Right lobe of liver (tissue), 4 donors: ENCODE measurements at regions not wholly inside any gene's neighbourhood (a gene's known extent, or its start where the extent isn't known, plus 50 kb on each side); places are given as distances from the start of the nearest gene placed in this dataset.

Experiments
- POLR2A ChIP-seq: fragments of 450-650 bp; IDR thresholded peaks from one replicate; pipeline ENCODE4 v1.6.1; 2017; ENCODE audit warnings: antibody characterized with exemption, mild to moderate bottlenecking
- TF ChIP-seq, protein P1 (sequence below), 4 donors: fragments of 200-600 bp in 3 of 4; fragments of 450-650 bp in 1 of 4; IDR thresholded peaks; one replicate each; pipeline versions ENCODE4 v1.5.1 to v1.8.0; 2016 to 2022; ENCODE audit warnings: antibody characterized with exemption in 4 of 4, mild to moderate bottlenecking in 2 of 4
- donor health status: DM: no; HTN: no; CAD: no.
- donor health status: DM: no; HTN: no; CAD: no.
- donor health status: DM: no; HTN: yes; CAD: no.

GRCh38 chr10:123577921-123578461 lies 88.2 kb upstream of the GPR26 start:
- TF ChIP-seq, protein P1, sequence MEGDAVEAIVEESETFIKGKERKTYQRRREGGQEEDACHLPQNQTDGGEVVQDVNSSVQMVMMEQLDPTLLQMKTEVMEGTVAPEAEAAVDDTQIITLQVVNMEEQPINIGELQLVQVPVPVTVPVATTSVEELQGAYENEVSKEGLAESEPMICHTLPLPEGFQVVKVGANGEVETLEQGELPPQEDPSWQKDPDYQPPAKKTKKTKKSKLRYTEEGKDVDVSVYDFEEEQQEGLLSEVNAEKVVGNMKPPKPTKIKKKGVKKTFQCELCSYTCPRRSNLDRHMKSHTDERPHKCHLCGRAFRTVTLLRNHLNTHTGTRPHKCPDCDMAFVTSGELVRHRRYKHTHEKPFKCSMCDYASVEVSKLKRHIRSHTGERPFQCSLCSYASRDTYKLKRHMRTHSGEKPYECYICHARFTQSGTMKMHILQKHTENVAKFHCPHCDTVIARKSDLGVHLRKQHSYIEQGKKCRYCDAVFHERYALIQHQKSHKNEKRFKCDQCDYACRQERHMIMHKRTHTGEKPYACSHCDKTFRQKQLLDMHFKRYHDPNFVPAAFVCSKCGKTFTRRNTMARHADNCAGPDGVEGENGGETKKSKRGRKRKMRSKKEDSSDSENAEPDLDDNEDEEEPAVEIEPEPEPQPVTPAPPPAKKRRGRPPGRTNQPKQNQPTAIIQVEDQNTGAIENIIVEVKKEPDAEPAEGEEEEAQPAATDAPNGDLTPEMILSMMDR (IDR thresholded peaks at IDR 0.05), result no peak
- no peak for TF ChIP-seq POLR2A
